Activated gamma-delta T cell treated with anti-CD3 and anti-CD28 coated beads, Interleukin-2, amount 50 U/mL, for 16 hours (primary cell): ENCODE measurements at regions not wholly inside any gene's neighbourhood (a gene's known extent, or its start where the extent isn't known, plus 50 kb on each side); places are given as distances from the start of the nearest gene placed in this dataset.

Experiments
- DNase-seq: peaks from one replicate; pipeline ENCODE4 v3.0.0-alpha.2; 2020; ENCODE audit warnings: low read depth

DNA sequence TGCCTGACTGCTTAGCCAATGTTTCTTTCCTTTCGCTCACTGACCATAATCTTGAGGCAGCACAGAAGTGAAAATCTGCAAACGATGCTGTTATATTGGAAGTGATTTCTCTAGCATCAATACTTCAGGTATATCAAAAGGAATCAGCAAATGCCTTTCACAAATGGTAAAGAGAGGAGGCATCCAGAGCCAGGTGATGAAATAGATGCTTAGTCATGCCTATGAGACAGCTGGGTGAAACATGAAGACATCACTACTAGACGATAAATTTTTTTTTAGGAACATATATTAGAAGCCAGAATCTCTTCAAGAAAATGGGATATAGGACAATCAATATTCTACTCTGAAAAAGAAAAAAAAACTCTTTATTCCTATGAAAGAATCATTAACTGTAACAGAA lies 249.2 kb upstream of the SLC39A10 start:
- no peak for DNase-seq

DNA sequence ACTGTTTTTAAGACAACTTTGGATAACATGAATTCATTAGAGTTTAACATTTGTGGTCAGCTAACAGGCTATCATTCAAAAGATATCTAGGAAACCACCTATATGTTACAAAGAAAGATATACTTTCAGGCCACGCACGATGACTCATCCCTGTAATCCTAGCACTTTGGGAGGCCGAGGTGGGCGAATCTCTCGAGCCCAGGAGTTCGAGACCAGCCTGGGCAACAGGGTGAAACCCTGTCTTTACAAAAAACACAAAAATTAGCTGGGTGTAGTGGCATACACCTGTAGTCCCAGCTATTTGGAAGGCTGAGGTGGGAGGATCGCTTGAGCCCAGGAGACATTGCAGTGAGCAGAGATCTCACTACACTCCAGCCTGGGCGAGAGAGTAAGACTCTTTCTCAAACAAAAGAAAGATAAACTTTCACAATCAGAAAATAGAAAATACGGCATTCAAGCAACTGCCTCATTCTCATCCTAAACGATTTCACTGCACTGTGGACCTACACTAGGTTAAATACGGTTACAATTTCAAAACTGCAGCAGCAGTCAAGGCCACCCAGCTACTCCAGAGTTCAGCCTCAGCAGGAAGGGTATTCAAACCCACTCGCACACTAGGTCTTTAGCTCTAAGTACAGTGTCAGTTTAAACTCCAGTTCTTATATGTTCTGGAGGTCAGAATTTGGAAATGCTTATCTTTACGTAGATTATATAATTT lies 250.0 kb upstream of the SLC39A10 start:
- no peak for DNase-seq

- no peak for DNase-seq
These were observed 252.4 kb upstream of the SLC39A10 start for GRCh38 chr2:195404651-195405050.

- DNase-seq = no peak
These were observed 260.5 kb upstream of the SLC39A10 start for GRCh38 chr2:195396479-195396878.

DNA sequence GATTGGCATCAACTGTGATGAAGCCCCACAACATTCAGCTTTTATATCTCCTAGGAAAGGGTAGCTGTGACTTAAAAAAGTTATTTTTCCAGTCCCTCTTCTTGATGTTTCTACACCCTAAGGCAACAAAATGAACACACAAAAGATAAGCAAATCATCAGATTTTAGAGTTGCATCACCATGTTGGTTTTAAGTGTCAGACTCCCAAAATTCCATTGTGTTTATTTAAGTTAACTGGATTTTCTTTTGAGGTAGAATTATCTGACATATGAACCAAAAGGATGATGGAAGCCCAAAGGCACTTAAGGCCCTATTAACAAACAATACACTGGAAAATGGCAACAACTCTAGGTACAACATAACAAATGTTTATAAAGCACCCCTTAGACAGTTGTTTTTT lies 261.7 kb upstream of the SLC39A10 start:
- DNase-seq = no peak

GRCh38 chr2:195392446-195393336 lies 264.3 kb upstream of the SLC39A10 start:
- no peak for DNase-seq

- DNase-seq = no peak
These were observed 266.2 kb upstream of the SLC39A10 start for GRCh38 chr2:195390686-195391321.

GRCh38 chr2:195388028-195388427 lies 269.0 kb upstream of the SLC39A10 start:
- DNase-seq = no peak

GRCh38 chr2:195382186-195382585 lies 274.8 kb upstream of the SLC39A10 start:
- no peak for DNase-seq

DNA sequence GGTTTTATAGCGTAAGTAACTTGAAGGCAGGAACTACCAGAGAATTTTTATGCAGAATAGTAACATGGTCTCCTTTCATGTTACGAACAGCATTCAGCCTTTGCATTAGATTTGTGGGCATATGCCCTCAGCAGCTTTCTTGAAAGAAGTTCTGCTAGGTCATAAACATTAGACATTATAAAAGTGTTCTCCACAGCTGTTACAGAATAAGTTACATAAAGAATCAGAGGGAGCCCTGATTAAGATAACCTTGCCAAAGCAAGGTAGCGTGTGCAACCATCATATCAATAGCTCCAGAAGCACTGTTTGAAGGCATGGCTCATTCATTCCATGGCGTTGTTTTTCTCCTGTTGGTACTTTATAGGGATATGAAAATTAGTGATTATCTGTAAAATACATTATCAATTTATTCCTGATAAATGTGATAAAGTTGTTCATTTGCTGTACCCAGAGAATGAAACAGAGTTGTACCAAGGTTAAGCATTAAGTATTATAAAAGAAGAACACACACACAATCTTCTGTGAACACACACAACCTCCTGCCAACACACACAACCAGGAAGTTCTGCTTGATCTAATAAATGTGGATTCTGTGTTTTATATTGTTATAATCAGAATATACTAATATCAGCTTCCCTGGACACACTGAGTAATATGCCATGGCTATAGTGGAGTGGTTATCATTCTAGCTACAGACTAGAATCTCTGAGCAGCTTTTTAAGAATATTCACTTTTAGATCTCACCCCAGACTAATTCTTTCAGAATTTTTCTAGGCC lies 286.7 kb upstream of the SLC39A10 start:
- DNase-seq = no peak

DNA sequence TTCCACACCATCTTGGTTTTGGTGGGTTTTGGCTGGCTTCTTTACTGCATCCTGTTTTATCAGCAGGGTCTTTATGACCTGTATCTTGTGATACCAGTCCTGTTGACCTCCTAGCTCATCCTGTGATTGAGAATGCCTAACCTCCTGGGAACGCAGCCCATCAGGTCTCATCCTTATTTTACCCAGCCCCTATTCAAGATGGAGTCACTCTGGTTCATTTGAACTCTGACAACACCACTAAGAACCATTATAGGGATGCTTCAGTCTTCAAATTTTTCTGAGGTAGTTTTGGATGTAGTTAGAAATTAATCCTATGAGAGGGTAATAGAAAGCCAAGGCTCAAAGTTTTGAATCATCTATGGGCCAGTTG lies 287.8 kb upstream of the SLC39A10 start:
- DNase-seq = no peak

DNA sequence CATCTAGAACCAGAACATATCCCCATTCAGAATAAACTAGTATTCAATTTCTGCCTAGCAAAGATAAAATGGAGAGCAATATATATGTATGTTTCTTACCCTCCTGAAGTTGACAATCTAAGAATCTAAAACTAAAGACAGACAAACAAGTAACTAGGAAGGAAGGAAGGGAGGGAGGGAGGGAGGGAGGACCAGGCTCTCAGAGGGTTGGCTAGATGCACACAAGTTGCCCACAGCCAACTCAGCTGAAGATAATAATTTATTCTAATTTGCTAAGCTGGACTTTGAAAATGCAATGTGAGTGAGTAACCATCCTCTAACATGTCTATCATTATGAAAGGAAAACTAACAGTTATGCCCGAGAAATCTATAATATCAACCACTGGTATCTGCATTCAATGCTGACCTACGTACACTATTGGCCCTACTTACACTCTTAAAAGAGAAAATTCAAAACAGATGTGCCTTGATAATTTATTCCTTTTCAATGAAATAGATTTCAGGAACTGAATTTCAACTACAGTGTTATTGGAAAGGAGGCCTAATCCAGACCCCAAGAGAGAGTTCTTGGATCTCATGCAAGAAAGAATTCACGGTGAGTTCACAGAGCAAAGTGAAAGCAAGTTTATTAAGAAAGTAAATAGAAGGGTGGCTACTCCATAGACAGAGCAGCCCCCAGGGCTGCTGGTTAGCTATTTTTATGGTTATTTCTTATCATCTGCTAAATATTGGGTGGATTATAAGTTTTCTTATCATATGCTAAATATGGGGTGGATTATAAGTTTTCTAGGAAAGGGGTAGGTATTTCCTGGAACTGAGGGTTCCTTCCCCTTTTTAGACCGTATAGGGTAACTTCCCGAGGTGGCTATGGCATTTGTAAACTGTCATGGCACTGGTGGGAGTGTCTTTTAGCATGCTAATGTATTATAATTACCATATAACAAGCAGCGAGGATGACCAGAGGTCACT lies 288.5 kb upstream of the SLC39A10 start:
- DNase-seq = no peak

- no peak for DNase-seq
These were observed 289.2 kb upstream of the SLC39A10 start for GRCh38 chr2:195367809-195368208.

GRCh38 chr2:195364015-195364965 lies 292.7 kb upstream of the SLC39A10 start:
- no peak for DNase-seq

DNA sequence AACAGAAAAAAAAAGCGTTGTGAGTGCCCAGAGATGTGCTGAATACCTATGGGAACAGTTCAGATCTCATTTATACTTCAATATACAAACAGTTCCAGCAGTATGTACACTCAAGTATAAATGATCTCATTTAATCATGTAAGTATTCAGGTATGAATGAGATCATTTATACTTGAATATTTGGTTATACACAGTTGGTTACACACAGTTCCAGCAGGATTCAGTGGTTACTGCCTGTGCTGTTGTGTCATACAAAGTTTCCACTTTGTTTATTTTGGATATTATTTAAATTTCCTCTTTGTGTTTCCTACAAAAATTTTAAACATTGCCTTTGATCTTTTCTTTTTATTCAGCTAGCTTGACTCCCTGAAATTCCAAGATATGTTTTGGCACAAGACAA lies 293.5 kb upstream of the SLC39A10 start:
- DNase-seq = no peak

GRCh38 chr2:195360242-195360641 lies 296.8 kb upstream of the SLC39A10 start:
- DNase-seq = no peak

- DNase-seq = no peak
These were observed 297.8 kb upstream of the SLC39A10 start for GRCh38 chr2:195359043-195359735.

GRCh38 chr2:195356920-195357440 lies 300.0 kb upstream of the SLC39A10 start:
- DNase-seq = no peak

- no peak for DNase-seq
These were observed 301.0 kb upstream of the SLC39A10 start for GRCh38 chr2:195356026-195356425.
